GM12878 (cell line): ENCODE measurements at regions not wholly inside any gene's neighbourhood (a gene's known extent, or its start where the extent isn't known, plus 50 kb on each side); places are given as distances from the start of the nearest gene placed in this dataset.

Experiments used
- ATAC-seq: fragments of 200-7000 bp; cut with Tn5 transposase; 3 replicates; pipeline ENCODE4 v1.9.1; 2020; ENCODE audit warnings: mild to moderate bottlenecking, moderate library complexity
- BruUV-seq: library from RNA; stranded (reverse); fragments of 400-500 nt; replicated peaks from 2 replicates; lab custom pipeline; 2021; lab: Mats Ljungman, UMichigan
- CTCF ChIA-PET: fragments of 300-600 bp; sonication (Branson Sonifier 250); formaldehyde crosslinking; extraction: SDS; loops from one replicate; lab custom pipeline; 2021; ENCODE audit warnings: inconsistent platforms; lab: Yijun Ruan, JAX
- POLR2A ChIA-PET: fragments of 350-600 bp; formaldehyde crosslinking; extraction: SDS; loops from one replicate; lab custom pipeline; 2021; ENCODE audit warnings: inconsistent platforms; lab: Charles Lee
- RAD21 ChIA-PET: fragments of 300-600 bp; sonication (Branson Sonifier 250); formaldehyde crosslinking; loops from one replicate; lab custom pipeline; 2023; ENCODE audit warnings: antibody characterized with exemption; ENCODE audit not compliant: unreplicated experiment; lab: Charles Lee
- SMC1A ChIA-PET: fragments of 300-600 bp; sonication (Branson Sonifier 250); formaldehyde crosslinking; loops from one replicate; lab custom pipeline; 2023; ENCODE audit not compliant: unreplicated experiment, uncharacterized antibody; lab: Charles Lee
- DNase-seq: peaks from one replicate; pipeline ENCODE4 v3.0.0-alpha.2; 2011; ENCODE audit warnings: low read depth, low spot score
- FAIRE-seq: peaks from 3 replicates; lab custom pipeline; 2011; peaks lifted over from hg19 to GRCh38; lab: Jason Lieb, UNC
- H2AFZ ChIP-seq: 2 replicates; pipeline ENCODE4 v1.6.0; 2011; ENCODE audit warnings: low read depth, low read length, control low read depth; ENCODE audit not compliant: control insufficient read depth
- H3K27ac ChIP-seq: 2 replicates; pipeline ENCODE4 v1.5.1; 2011; ENCODE audit warnings: control low read depth; ENCODE audit not compliant: control insufficient read depth, insufficient read depth
- H3K27me3 ChIP-seq, 2 experiments: replicated peaks in 1 of 2; 2 replicates each; pipeline versions ENCODE4 v1.6.0 to v1.6.1; 2011; ENCODE audit warnings: low read length in 1 of 2; ENCODE audit not compliant: control insufficient read depth in 2 of 2, insufficient read depth in 2 of 2
- H3K36me3 ChIP-seq, 2 experiments: 2 replicates each; pipeline ENCODE4 v1.5.1; 2011; ENCODE audit warnings: low read length in 1 of 2; ENCODE audit not compliant: control insufficient read depth in 2 of 2, insufficient read depth in 2 of 2
- H3K4me1 ChIP-seq: 2 replicates; pipeline ENCODE4 v1.6.1; 2011; ENCODE audit warnings: mild to moderate bottlenecking, low read length, moderate library complexity, mixed read lengths; ENCODE audit not compliant: control insufficient read depth, insufficient read depth
- H3K4me2 ChIP-seq: 2 replicates; pipeline ENCODE4 v1.6.0; 2011; ENCODE audit warnings: control low read depth; ENCODE audit not compliant: control insufficient read depth, insufficient read depth
- H3K4me3 ChIP-seq: fragments of 200-600 bp; sonication (generic); 2 replicates; pipeline ENCODE4 v1.5.1; 2016
- H3K79me2 ChIP-seq: 2 replicates; pipeline ENCODE4 v1.6.0; 2011; ENCODE audit warnings: low read length; ENCODE audit not compliant: control insufficient read depth, insufficient read depth
- H3K9ac ChIP-seq: 2 replicates; pipeline ENCODE4 v1.8.0; 2011; ENCODE audit warnings: low read length, control low read depth, mixed read lengths; ENCODE audit not compliant: control insufficient read depth, insufficient read depth
- H3K9me3 ChIP-seq: replicated peaks from 3 replicates; pipeline ENCODE4 v1.5.1; 2011; ENCODE audit warnings: mild to moderate bottlenecking, low read length; ENCODE audit not compliant: control insufficient read depth, insufficient read depth
- H4K20me1 ChIP-seq: 2 replicates; pipeline ENCODE4 v1.6.0; 2011; ENCODE audit not compliant: control insufficient read depth, insufficient read depth
- ASH2L ChIP-seq: fragments of 300-600, 200-600 bp; sonication (generic); IDR thresholded peaks from 2 replicates; pipeline ENCODE4 v1.6.1; 2017; ENCODE audit warnings: low read depth, mild to moderate bottlenecking, borderline replicate concordance
- BACH1 ChIP-seq: fragments of 450-650 bp; IDR thresholded peaks from 2 replicates; pipeline ENCODE4 v1.6.1; 2017; ENCODE audit warnings: mild to moderate bottlenecking, borderline replicate concordance
- CBFB ChIP-seq: IDR thresholded peaks from 2 replicates; pipeline ENCODE4 v1.6.1; 2016; ENCODE audit warnings: antibody characterized with exemption, low read depth
- EGR1 ChIP-seq, 2 experiments: IDR thresholded peaks; 1 replicate in 1 of 2; 2 replicates in 1 of 2; pipeline ENCODE4 v1.6.1; 2011 to 2012; ENCODE audit warnings: low read depth in 2 of 2, low read length in 2 of 2, borderline replicate concordance in 1 of 2, mild to moderate bottlenecking in 1 of 2, moderate library complexity in 1 of 2
- IRF4 ChIP-seq: IDR thresholded peaks from 2 replicates; pipeline ENCODE4 v1.6.1; 2011; ENCODE audit warnings: low read depth, low read length
- JUND ChIP-seq: IDR thresholded peaks from 2 replicates; pipeline ENCODE4 v1.6.1; 2012; ENCODE audit warnings: low read depth, mild to moderate bottlenecking, low read length, improper control_type of control experiment, moderate library complexity
- KDM1A ChIP-seq: fragments of 200-600 bp; sonication (generic); IDR thresholded peaks from 2 replicates; pipeline ENCODE4 v1.6.1; 2016; ENCODE audit warnings: borderline replicate concordance
- KLF5 ChIP-seq: fragments of 450-650 bp; IDR thresholded peaks from 2 replicates; pipeline ENCODE4 v1.6.1; 2014; ENCODE audit warnings: mild to moderate bottlenecking; ENCODE audit not compliant: partially characterized antibody
- MTA2 ChIP-seq: fragments of 450-650 bp; IDR thresholded peaks from 2 replicates; pipeline ENCODE4 v1.6.1; 2016; ENCODE audit warnings: low read depth, mild to moderate bottlenecking, moderate library complexity
- PAX5 ChIP-seq: IDR thresholded peaks from 2 replicates; pipeline ENCODE4 v1.6.1; 2011; ENCODE audit warnings: low read depth, low read length, borderline replicate concordance
- RB1 ChIP-seq: fragments of 450-650 bp; formaldehyde crosslinking; IDR thresholded peaks from 2 replicates; pipeline ENCODE4 v1.6.1; 2017; ENCODE audit warnings: mild to moderate bottlenecking, borderline replicate concordance
- SREBF1 ChIP-seq: IDR thresholded peaks from 2 replicates; pipeline ENCODE4 v1.6.1; 2012; ENCODE audit warnings: mild to moderate bottlenecking, low read length
- TBL1XR1 ChIP-seq: IDR thresholded peaks from 2 replicates; pipeline ENCODE4 v1.6.1; 2012; ENCODE audit warnings: low read depth, low read length, improper control_type of control experiment
- USF1 ChIP-seq: IDR thresholded peaks from 2 replicates; pipeline ENCODE4 v1.6.1; 2011; ENCODE audit warnings: borderline replicate concordance, low read depth, mild to moderate bottlenecking, moderate library complexity, mixed read lengths, low read length; ENCODE audit not compliant: insufficient read depth; ENCODE audit errors: extremely low read length
- YBX1 ChIP-seq: fragments of 450-650 bp; IDR thresholded peaks from 2 replicates; pipeline ENCODE4 v1.6.1; 2016; ENCODE audit warnings: antibody characterized with exemption
- ZNF24 ChIP-seq: fragments of 450-650 bp; IDR thresholded peaks from 2 replicates; pipeline ENCODE4 v1.6.1; 2017; ENCODE audit warnings: antibody characterized with exemption, mild to moderate bottlenecking
- ZNF622 ChIP-seq: fragments of 450-650 bp; IDR thresholded peaks from 2 replicates; pipeline ENCODE4 v1.6.1; 2017; ENCODE audit warnings: mild to moderate bottlenecking, inconsistent platforms
- WGBS: methylation state at CpG from one replicate; pipeline ENCODE4 v1.1.6; 2016; ENCODE audit warnings: low lambda C conversion rate; ENCODE audit not compliant: insufficient replicate concordance, insufficient coverage; ENCODE audit errors: missing lambda C conversion rate; 5-methylcytosine and 5-hydroxymethylcytosine counted together
- in situ Hi-C: fragments of 300-500 bp; cut with MboI; formaldehyde crosslinking; loops from 9 replicates; pipeline ENCODE4 v1.14.3; 2018; ENCODE audit warnings: mixed read lengths
- intact Hi-C: fragments of 100-400 bp; cut with micrococcal nuclease; formaldehyde crosslinking; loops from one replicate; pipeline ENCODE4 v1.14.2; 2022; ENCODE audit not compliant: unreplicated experiment
- TF ChIP-seq, protein P1 (sequence below): fragments of 450-650 bp; IDR thresholded peaks from 2 replicates; pipeline ENCODE4 v1.6.1; 2014; ENCODE audit warnings: mild to moderate bottlenecking
- TF ChIP-seq, protein P2 (sequence below): fragments of 450-650 bp; IDR thresholded peaks from 2 replicates; pipeline ENCODE4 v1.6.1; 2017; ENCODE audit warnings: mild to moderate bottlenecking, low read depth, inconsistent platforms; ENCODE audit not compliant: poor library complexity, severe bottlenecking

GRCh38 chr13:106393776-106394175 lies 141.7 kb downstream of the EFNB2 start (continued):
- TF ChIP-seq, protein P1, sequence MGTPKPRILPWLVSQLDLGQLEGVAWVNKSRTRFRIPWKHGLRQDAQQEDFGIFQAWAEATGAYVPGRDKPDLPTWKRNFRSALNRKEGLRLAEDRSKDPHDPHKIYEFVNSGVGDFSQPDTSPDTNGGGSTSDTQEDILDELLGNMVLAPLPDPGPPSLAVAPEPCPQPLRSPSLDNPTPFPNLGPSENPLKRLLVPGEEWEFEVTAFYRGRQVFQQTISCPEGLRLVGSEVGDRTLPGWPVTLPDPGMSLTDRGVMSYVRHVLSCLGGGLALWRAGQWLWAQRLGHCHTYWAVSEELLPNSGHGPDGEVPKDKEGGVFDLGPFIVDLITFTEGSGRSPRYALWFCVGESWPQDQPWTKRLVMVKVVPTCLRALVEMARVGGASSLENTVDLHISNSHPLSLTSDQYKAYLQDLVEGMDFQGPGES = no peak
- no peak for TF ChIP-seq ZNF24
- TF ChIP-seq JUND = no peak
- no peak for TF ChIP-seq SREBF1

GRCh38 chr13:106391681-106392080 lies 143.8 kb downstream of the EFNB2 start:
- Histone ChIP-seq H3K4me1 (no peaks in the 10 kb centered on the region), H3K9ac (no peak overlapping the region), H2AFZ (no peak overlapping the region), H3K27ac (no peak overlapping the region), H3K36me3 (no peaks in the 10 kb centered on the region), H3K79me2 (no peaks in the 10 kb centered on the region), H3K9me3 (no peaks in the 10 kb centered on the region), H3K4me3 (no peak overlapping the region), H3K27me3 (no peaks in the 10 kb centered on the region), H3K4me2 (no peak overlapping the region), H4K20me1 (no peaks in the 10 kb centered on the region)
- ATAC-seq (no peak), DNase-seq (no peak), FAIRE-seq (no peak)
- TF ChIP-seq EGR1 (IDR thresholded peaks at IDR 0.05; ENCODE audit: borderline replicate concordance in 1 of 2, low read depth in 2 of 2, low read length in 2 of 2) (no peak), YBX1 (no peak), PAX5 (no peak), USF1 (no peak), KDM1A (no peak), TBL1XR1 (no peak), KLF5 (no peak), BACH1 (no peak), MTA2 (no peak), CBFB (no peak), IRF4 (no peak), ZNF622 (no peak), RB1 (no peak), ASH2L (no peak)
- TF ChIP-seq, protein P2, sequence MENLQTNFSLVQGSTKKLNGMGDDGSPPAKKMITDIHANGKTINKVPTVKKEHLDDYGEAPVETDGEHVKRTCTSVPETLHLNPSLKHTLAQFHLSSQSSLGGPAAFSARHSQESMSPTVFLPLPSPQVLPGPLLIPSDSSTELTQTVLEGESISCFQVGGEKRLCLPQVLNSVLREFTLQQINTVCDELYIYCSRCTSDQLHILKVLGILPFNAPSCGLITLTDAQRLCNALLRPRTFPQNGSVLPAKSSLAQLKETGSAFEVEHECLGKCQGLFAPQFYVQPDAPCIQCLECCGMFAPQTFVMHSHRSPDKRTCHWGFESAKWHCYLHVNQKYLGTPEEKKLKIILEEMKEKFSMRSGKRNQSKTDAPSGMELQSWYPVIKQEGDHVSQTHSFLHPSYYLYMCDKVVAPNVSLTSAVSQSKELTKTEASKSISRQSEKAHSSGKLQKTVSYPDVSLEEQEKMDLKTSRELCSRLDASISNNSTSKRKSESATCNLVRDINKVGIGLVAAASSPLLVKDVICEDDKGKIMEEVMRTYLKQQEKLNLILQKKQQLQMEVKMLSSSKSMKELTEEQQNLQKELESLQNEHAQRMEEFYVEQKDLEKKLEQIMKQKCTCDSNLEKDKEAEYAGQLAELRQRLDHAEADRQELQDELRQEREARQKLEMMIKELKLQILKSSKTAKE = no peak
- BruUV-seq = no TSS peak
- CTCF ChIA-PET = no interaction called here
- in situ Hi-C loops (no loop called here), intact Hi-C loops (no loop called here)
- SMC1A ChIA-PET = interaction anchor here (0.8 kb wide), 1 partner anchor 147 kb away, joined by 3 read pairs; no protein-coding TSS in a partner anchor
- WGBS = 62% methylated on average over 6 of the region's 6 CpGs
- RAD21 ChIA-PET = no interaction called here
- POLR2A ChIA-PET = no interaction called here
